GM19452 (cell line): ENCODE measurements at regions not wholly inside any gene's neighbourhood (a gene's known extent, or its start where the extent isn't known, plus 50 kb on each side); places are given as distances from the start of the nearest gene placed in this dataset.
"Not testable (repeated sequence)": the region's sequence is repeated elsewhere in the genome, so short reads cannot be mapped to it uniquely, and the experiment has no call there.

Experiments used
- ATAC-seq: cut with Tn5 transposase; IDR thresholded peaks from one replicate; pipeline ENCODE4 v1.9.1; 2021; ENCODE audit not compliant: unreplicated experiment

DNA sequence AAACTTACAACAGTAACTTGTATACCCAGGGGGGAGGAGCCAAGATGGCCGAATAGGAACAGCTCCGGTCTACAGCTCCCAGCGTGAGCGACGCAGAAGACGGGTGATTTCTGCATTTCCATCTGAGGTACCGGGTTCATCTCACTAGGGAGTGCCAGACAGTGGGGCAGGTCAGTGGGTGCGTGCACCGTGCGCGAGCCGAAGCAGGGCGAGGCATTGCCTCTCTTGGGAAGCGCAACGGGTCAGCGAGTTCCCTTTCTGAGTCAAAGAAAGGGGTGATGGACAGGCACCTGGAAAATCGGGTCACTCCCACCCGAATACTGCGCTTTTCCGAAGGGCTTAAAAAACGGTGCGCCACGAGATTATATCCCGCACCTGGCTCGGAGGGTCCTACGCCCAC, 278.8 kb downstream of the FAM47B start:
- ATAC-seq = not testable (repeated sequence)

DNA sequence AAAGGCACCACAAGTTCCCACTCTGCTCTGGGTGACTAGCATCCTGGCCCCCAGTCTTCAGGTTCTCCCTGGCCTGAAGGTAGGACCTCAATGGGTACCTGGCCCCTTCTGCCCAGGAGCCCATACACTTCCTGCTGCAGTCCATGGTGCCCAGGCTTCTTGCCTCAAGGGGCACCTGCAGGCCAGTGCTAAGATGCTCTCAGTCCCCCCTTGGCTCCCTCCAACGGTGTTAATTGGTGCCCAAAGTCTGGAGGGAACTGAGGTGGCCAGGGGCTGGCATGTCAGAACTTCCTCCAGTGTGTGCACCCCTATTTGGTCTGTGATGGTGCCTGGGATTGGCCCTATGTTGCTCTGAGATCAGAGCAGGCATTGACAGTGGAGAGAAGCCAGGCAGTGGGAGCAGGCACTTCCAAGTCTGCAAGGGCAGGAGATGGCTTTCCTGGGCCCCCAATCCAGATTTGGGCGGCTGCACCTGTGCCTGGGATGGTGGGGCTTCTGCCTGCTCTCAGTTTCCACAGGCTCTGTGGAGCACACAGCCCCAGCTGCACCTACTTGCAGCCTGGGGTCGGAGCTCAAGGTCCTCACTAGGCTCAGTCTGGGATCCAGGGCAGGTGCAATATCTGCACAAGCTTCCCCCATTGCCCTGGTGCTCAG, 301.6 kb downstream of the FAM47B start:
- ATAC-seq = no peak

DNA sequence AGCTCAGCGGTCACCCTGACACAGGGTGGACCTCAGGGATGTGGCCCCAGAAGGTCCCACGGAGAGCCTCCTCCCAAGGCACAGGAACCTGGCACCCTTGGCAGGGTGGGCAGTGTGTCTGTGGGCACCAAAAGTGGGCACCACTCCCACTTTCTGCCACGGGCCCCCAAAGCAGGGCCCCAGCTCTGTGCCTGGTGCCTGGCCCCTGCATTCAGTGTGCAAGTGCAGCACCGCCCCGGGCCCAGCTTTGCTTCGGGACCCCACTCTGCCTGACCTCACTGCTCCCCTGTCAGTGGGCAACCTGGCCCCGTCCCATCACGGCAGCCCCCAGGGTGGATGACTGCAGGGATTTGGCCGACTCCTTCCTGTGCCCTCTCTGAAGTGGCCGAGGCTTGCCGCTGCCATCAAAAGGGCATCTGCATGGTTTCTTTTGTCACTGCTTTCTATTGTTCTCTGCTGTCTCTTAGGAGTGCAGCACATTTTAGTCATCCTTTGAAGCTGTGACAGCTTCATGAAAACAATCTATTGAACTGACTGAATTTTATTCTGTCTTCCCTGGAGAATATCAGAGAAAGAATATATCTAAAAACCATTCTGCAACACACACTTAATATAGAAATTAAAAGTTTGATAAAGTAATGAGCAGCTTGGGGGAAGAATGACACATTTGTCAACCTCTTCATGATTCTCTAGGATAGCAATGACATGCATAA, 302.4 kb downstream of the FAM47B start:
- ATAC-seq = no peak

DNA sequence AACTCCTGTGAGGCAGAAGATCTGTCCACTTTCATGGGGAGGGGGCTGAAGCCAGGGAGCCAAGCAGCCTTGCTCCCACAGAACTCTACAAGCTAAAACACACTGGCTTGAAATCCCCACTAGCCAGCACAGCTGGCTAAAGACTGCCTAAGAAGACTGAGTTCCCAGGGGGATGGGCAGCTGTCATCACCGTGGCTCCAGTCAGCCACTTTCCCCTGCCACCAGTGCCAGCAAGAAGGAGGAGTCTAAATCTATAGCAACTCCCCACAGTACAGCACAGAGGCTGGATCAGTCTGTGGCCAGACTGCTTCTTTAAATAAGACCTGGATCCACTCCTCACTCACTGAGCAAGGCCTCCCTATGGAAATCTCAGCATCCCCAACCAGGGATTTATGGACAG, 308.6 kb downstream of the FAM47B start:
- no peak for ATAC-seq

DNA sequence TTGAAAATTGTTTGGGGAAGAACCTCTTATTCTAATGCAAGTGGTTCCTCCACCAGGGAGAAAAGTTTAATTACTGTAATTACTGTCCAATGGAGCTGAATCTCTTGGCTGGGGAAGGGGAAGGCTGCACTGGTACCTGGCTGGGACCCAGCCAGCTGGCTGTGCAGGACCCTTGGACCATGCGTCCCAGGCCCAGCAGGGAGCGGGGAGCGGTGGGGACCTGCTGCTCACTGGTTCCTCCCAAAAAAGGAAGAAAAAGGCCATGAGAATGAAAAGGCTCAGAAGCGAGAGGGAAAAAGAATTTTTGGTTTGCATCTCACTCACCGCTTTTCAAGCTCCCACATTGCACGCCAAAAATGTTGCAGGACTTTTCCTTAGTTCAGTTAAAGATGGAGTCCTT, 333.5 kb downstream of the FAM47B start:
- no peak for ATAC-seq

DNA sequence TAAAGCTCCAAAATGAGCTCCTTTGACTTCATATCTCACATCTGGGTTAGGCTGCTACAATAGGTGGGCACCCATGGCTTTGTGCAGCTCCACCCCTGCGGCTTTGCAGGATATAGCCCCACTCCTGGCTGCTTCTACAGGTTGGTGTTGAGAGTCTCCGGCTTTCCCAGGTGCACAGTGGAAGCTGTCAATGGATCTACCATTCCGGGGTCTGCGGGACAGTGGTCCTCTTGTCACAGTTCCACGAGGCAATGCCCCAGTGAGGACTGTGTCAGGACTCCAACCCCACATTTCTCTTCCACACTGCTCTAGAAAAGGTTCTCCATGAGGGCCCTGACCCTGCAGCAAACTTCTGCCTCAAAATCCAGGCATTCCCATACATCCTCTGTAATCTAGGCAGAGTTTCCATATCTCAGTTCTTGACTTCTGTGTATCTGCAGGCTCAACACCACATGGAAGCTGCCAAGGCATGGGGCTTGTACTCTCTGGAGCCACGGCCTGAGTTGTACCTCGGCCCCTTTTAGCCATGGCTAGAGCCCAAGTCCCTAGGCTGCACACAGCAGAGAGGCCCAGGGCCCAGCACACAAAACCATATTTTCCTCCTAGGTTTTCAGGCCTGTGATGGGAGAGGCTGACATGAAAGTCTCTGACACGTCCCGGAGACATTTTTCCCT, 342.8 kb downstream of the FAM47B start:
- ATAC-seq = no peak

DNA sequence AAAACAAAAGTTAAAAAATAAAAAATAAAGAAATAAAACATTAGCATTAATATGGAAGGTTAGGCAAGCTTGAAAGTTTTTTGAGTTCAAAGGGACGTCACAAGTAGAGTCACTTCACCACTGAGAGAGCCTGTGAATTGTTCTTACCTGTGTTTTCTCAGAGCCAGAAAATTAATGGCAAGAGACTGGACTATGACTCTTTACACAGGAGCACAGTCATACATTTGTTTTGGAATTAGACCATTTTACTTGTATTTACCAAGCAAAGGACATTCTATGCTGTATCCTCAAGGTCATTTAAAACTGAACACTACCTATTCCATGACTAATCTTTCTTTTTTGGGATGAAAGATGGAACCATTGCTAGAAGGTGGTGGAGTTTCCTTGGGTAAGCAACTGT, 346.1 kb downstream of the FAM47B start:
- ATAC-seq = no peak

DNA sequence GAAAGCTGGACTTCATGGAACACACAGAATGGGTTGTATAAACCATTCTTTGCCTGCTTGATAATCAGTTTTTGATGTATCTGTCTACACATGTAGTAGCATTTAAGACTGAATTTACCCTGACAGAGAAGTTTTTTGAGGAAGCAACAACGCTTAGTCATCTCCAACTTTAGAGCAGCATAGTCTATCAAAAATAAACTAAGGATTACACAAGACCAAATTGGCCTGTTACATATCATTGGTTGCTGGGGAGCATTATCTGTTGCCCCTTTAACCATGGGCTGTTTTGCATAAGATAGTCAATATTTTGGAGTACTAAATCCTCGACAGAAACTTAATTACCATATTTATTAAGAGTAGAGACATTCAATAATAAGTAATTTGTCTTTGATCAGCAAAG, 347.4 kb downstream of the FAM47B start:
- ATAC-seq = no peak

DNA sequence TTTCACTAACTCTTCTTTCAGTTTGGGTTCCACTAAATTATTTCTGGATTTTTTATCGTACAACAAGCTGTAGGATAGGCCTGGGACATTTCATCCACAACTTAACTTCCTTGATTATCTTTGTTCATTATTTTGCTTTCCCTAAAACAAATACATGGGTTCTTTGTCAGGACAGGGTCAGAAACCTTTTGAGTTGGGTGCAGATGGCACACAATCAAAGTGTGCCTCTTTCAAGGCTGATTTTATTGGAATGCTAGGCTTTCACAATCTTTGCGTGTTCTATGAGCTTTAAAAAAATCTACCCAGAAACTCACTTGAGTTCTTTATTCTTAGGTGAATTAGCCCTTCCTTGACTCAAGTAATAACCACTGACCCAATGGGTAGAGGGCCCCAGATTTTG, 348.4 kb downstream of the FAM47B start:
- ATAC-seq = no peak

DNA sequence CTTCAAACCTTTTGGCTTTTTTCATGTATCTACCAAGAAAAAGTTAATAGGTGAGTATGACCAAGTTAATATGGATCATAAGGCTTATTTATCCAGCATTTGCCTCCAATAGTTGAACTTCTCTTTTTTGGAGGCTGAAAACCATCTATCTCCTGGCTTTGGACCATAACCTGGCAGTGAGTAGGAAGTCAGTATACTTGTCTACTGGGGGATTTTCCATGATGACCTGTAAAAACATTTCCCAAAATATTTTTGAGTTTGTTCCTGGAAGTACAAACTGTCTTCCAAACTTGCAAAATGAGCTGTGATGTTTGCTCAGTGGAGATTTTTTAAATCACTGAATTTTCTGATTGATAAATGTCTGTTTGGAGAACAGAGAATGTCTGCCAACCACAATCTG, 349.9 kb downstream of the FAM47B start:
- no peak for ATAC-seq

DNA sequence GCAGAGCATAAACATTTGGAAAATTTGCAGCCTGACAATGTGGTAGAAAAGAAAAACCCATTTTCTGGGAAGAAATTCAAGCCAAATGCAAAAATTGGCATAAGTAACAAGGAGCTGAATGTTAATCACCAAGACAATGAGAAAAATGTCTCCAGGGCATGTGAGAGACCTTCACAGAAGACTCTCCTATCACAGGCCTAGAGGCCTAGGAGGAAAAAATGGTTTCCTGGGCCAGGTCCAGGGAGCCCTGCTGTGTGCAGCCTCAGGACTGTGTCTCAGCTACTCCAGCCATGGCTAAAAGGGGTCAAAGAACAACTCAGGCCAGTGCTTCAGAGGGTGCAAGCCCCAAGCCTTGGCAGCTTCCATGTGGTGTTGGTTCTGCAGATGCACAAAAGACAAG, 362.4 kb downstream of the FAM47B start:
- ATAC-seq = not testable (repeated sequence)

DNA sequence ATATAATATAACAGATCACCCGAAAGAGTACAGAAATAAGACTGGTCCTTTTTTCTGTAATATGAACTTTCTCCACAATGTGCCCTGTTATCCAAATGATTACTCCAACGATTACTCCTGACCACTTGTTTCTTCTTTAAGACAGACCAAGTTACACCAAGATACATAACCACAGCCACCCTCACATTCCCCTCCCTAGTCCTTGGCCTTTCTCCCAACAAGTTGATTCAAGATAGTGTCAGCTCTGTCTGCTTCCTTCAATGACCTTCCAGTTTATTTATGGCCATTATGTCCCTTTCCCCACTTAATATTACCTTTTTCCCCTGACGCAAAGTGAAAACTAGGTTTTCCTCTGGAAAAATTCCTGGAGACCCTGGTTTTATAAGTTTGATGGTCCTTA, 397.2 kb downstream of the FAM47B start:
- no peak for ATAC-seq

DNA sequence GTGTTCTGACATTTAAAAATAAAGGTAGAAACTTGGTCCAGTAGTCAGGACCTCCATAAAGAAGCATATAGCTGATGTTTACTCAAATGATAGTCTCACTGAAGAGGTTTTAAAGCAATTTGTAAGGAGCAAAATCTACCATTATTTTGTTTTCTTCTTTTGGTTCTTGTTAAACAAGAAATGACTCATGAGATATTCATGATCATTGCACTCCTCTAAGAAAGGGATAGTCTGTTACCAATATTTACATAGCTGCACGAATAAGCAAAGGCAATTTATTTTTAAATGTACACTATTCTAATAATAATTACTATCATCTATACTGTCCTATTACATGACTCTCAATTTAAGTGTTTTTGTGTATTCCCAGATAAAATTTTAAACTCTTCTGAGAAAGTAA, 397.9 kb downstream of the FAM47B start:
- ATAC-seq = no peak

DNA sequence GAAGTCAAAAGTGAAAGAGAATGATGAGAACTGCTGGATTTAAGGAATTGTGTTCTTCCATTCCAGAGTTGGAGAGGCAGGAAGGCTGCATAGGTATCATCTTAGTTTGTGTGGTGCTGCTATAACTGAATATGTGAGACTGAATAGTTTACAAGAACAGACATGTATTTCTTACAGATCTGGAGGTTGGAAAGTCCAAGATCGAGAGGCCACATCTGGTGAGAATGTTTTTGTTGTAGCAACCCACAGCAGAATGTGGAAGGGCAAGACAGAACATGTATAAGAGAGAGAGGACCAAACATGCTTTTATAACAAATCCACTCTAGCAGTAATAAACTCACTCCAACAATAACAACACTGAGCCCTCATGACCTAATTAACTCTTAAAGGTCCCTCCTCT, 408.6 kb downstream of the FAM47B start:
- ATAC-seq = no peak

DNA sequence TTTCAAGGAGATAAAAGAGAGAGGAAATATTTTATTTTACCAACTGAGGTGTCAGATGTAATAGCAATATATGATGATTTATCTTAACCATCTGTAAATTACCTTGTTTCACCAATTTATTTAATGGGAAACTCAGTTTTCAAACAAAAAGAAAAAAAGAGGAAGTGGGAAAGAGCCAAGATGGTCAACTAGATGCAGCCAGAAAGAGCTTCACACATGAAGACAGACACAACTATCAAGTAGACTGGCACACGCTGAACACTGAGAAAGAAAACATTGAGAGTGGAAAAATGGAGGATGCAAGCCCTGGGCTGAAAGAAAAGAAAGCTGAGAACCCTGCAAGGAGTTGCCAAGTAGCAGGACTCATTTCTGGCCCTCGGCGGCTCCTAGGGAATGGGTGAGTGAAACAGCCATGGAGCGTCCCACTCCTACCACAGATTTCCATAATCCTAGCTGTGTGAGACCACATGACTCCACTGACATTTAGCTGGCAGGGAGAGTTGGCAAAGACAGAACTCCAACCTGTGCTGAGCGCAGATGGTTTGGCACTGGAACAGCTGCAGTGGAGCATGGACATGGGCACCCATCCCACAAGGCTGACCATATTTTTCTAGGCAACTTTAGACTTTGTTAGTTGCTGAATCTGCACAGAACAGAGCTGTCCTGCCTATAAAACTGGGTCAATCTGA, 409.3 kb downstream of the FAM47B start:
- no peak for ATAC-seq

DNA sequence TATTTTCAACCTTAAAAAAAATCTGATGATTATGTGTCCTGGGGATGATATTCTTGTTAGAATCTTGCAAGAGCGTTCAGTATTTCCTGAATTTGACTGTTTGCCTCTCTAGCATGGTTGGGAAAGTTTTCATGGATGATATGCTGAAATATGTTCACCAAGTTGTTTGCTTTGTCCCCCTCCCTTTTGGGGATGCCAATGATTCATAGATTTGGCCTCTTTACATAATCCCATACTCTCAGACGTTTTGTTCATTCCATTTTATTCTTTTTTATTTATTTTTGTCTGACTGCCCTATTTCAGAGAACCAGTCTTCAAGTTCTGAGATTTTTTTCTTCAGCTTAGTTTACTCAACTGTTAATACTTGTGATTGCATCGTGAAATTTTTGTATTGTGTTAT, 415.1 kb downstream of the FAM47B start:
- ATAC-seq = no peak

DNA sequence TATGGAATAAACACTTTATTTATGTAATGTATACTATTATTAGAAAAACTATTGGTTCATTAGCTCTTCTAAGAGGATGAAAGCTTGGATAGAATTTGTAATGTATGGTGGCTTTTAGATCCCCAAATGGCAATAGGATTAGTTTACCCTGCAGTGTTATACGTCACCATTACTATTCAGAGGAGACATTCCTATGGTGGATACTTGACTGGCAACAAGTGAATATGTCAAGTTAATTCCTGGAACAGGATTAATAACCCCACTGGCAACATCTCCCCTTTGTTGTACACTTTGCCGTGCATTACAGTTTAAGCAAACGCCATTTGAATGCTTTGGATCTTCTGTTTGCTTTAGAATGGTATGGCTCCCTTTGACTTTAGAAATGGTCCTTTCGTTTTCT, 420.3 kb downstream of the FAM47B start:
- no peak for ATAC-seq

DNA sequence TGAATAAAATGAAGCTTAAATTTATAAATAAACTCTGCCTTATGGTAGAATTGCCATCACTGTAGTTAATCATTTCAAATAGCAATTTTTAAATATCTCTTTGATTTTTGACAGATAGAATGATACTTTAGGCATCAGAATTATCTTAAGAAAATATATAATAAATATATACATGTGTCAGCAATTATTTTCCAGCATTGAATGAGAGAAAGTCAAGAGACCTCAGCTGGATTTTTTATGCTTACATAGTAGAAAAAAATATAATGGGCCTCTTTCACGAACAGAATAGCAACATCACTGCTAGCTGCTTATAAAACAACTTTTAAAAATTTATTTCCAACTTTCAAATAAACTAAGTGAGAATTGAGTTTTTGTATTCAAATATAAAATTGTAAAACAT, 424.0 kb upstream of the MAGEB16 start:
- ATAC-seq = no peak

DNA sequence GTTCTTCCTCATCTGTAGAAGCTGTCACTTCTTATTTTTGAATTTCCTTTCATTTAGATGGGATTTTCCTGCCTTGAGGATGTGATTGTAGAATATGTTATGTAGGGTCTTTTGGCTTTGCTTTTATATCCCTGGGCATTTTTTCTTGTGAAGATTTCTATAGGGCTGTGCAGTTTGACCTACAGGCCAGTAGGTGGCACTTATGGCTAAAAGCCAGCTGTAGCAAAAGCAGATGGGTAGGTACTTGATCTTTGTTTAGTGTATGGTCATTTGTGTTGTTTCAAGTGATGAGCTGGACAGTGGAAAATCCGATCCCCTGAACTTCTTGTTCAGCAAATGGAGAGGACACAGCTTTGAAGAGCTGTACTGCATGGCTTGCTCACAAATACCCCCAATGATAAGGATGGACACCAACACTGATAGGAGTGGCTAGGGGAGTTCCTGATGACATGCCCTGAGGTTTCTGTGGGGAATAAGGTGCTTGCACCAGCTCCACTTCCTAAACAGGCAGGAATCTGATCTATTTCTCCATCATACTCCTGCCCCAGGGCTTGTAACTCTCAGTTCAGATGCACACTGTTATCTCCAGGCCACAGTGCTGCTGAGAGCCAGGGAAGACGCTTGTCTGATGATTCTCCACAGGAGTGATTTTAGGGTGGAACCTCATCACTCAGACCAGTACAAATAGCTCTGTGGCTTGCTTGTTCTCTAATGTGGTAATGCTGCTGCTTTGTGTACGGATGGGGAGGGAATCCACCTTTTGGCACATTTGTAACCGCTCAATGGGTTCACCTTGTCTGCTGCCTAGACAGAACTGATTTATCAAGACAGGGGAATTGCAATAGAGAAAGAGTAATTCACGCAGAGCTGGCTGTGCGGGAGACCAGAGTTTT, 417.1 kb upstream of the MAGEB16 start:
- ATAC-seq = peak; percentile 76

DNA sequence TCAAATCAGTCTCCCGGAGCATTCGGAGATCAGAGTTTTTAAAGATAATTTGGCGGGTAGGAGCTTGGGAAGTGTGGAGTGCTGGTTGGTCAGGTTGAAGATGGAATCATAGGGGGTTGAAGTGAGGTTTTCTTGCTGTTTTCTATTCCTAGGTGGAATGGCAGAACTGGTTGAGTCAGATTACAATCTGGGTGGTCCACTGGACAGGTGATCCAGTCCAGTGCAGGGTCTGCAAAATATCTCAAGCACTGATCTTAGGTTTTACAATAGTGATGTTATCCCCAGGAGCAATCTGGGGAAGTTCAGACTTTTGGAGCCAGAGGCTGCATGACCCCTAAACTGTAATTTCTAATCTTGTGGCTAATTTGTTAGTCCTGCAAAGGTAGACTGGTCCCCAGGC, 416.4 kb upstream of the MAGEB16 start:
- ATAC-seq = not testable (repeated sequence)

DNA sequence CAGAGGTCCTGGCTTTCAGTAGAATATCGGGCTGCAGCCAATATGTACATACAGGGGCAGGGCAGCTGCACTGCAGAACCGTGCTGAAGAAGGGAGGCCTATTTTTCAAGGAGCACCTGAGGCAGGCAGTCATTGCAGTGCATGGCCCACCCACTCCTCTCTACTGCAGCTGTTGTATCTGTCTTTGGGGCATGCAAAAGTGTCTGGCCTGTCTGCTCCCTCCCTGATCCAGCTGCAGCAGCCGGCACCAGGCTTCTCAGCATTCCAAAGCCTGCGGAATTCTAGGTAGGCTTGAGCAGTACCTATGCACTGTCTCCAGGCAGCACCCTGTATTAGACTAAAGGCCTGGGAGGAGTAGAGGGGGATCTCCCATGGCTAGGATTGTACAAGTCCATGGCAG, 415.2 kb upstream of the MAGEB16 start:
- ATAC-seq = no peak
